ENCODE measurements at regions not wholly inside any gene's neighbourhood (a gene's known extent, or its start where the extent isn't known, plus 50 kb on each side); places are given as distances from the start of the nearest gene placed in this dataset.

DNA sequence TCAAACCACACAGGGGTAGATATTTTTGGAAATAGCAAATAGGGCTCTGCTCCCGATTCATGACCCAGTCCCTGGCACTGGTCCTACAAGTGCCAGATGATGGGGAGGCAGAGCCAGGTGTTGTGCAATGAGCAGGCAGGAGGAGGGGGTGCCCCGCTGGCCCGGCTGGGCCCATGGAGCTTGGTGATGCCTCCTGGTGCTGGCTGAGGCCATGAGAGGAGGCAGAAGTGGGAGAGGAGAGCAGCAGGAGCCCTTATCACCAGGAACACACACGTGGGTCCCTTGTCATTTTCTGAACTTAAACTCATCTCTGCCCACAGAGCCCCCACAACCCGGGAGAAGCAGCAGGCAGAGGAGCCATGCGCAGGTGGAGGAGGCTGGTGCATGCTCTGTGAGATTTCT lies 90.5 kb upstream of the MAPK4 start:
- TF ChIP-seq, protein P1, sequence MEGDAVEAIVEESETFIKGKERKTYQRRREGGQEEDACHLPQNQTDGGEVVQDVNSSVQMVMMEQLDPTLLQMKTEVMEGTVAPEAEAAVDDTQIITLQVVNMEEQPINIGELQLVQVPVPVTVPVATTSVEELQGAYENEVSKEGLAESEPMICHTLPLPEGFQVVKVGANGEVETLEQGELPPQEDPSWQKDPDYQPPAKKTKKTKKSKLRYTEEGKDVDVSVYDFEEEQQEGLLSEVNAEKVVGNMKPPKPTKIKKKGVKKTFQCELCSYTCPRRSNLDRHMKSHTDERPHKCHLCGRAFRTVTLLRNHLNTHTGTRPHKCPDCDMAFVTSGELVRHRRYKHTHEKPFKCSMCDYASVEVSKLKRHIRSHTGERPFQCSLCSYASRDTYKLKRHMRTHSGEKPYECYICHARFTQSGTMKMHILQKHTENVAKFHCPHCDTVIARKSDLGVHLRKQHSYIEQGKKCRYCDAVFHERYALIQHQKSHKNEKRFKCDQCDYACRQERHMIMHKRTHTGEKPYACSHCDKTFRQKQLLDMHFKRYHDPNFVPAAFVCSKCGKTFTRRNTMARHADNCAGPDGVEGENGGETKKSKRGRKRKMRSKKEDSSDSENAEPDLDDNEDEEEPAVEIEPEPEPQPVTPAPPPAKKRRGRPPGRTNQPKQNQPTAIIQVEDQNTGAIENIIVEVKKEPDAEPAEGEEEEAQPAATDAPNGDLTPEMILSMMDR (IDR thresholded peaks at IDR 0.05) = no peak
- TF ChIP-seq POLR2A (IDR thresholded peaks at IDR 0.05) (no peak), EP300 (IDR thresholded peaks at IDR 0.05) (no peak)

Measured in tibial nerve (tissue), 4 donors.